GM12878 (cell line): ENCODE measurements at regions not wholly inside any gene's neighbourhood (a gene's known extent, or its start where the extent isn't known, plus 50 kb on each side); places are given as distances from the start of the nearest gene placed in this dataset.

ENCODE experiments used
- ATAC-seq: fragments of 200-7000 bp; cut with Tn5 transposase; 3 replicates; pipeline ENCODE4 v1.9.1; 2020; ENCODE audit warnings: mild to moderate bottlenecking, moderate library complexity
- BruUV-seq: library from RNA; stranded (reverse); fragments of 400-500 nt; replicated peaks from 2 replicates; lab custom pipeline; 2021; lab: Mats Ljungman, UMichigan
- CTCF ChIA-PET: fragments of 300-600 bp; sonication (Branson Sonifier 250); formaldehyde crosslinking; extraction: SDS; loops from one replicate; lab custom pipeline; 2021; ENCODE audit warnings: inconsistent platforms; lab: Yijun Ruan, JAX
- POLR2A ChIA-PET: fragments of 350-600 bp; formaldehyde crosslinking; extraction: SDS; loops from one replicate; lab custom pipeline; 2021; ENCODE audit warnings: inconsistent platforms; lab: Charles Lee
- RAD21 ChIA-PET: fragments of 300-600 bp; sonication (Branson Sonifier 250); formaldehyde crosslinking; loops from one replicate; lab custom pipeline; 2023; ENCODE audit warnings: antibody characterized with exemption; ENCODE audit not compliant: unreplicated experiment; lab: Charles Lee
- SMC1A ChIA-PET: fragments of 300-600 bp; sonication (Branson Sonifier 250); formaldehyde crosslinking; loops from one replicate; lab custom pipeline; 2023; ENCODE audit not compliant: unreplicated experiment, uncharacterized antibody; lab: Charles Lee
- DNase-seq: peaks from one replicate; pipeline ENCODE4 v3.0.0-alpha.2; 2011; ENCODE audit warnings: low read depth, low spot score
- FAIRE-seq: peaks from 3 replicates; lab custom pipeline; 2011; peaks lifted over from hg19 to GRCh38; lab: Jason Lieb, UNC
- H2AFZ ChIP-seq: 2 replicates; pipeline ENCODE4 v1.6.0; 2011; ENCODE audit warnings: low read depth, low read length, control low read depth; ENCODE audit not compliant: control insufficient read depth
- H3K27ac ChIP-seq: 2 replicates; pipeline ENCODE4 v1.5.1; 2011; ENCODE audit warnings: control low read depth; ENCODE audit not compliant: control insufficient read depth, insufficient read depth
- H3K27me3 ChIP-seq, 2 experiments: replicated peaks in 1 of 2; 2 replicates each; pipeline versions ENCODE4 v1.6.0 to v1.6.1; 2011; ENCODE audit warnings: low read length in 1 of 2; ENCODE audit not compliant: control insufficient read depth in 2 of 2, insufficient read depth in 2 of 2
- H3K36me3 ChIP-seq, 2 experiments: 2 replicates each; pipeline ENCODE4 v1.5.1; 2011; ENCODE audit warnings: low read length in 1 of 2; ENCODE audit not compliant: control insufficient read depth in 2 of 2, insufficient read depth in 2 of 2
- H3K4me1 ChIP-seq: 2 replicates; pipeline ENCODE4 v1.6.1; 2011; ENCODE audit warnings: mild to moderate bottlenecking, low read length, moderate library complexity, mixed read lengths; ENCODE audit not compliant: control insufficient read depth, insufficient read depth
- H3K4me2 ChIP-seq: 2 replicates; pipeline ENCODE4 v1.6.0; 2011; ENCODE audit warnings: control low read depth; ENCODE audit not compliant: control insufficient read depth, insufficient read depth
- H3K4me3 ChIP-seq: fragments of 200-600 bp; sonication (generic); 2 replicates; pipeline ENCODE4 v1.5.1; 2016
- H3K79me2 ChIP-seq: 2 replicates; pipeline ENCODE4 v1.6.0; 2011; ENCODE audit warnings: low read length; ENCODE audit not compliant: control insufficient read depth, insufficient read depth
- H3K9ac ChIP-seq: 2 replicates; pipeline ENCODE4 v1.8.0; 2011; ENCODE audit warnings: low read length, control low read depth, mixed read lengths; ENCODE audit not compliant: control insufficient read depth, insufficient read depth
- H3K9me3 ChIP-seq: replicated peaks from 3 replicates; pipeline ENCODE4 v1.5.1; 2011; ENCODE audit warnings: mild to moderate bottlenecking, low read length; ENCODE audit not compliant: control insufficient read depth, insufficient read depth
- H4K20me1 ChIP-seq: 2 replicates; pipeline ENCODE4 v1.6.0; 2011; ENCODE audit not compliant: control insufficient read depth, insufficient read depth
- DPF2 ChIP-seq: fragments of 450-650 bp; IDR thresholded peaks from 2 replicates; pipeline ENCODE4 v1.6.1; 2017; ENCODE audit warnings: mild to moderate bottlenecking
- SIN3A ChIP-seq: IDR thresholded peaks from 2 replicates; pipeline ENCODE4 v1.6.1; 2012; ENCODE audit warnings: low read depth, low read length, improper control_type of control experiment
- SMARCA5 ChIP-seq: fragments of 450-650 bp; IDR thresholded peaks from 2 replicates; pipeline ENCODE4 v1.6.1; 2017; ENCODE audit warnings: mild to moderate bottlenecking
- SREBF2 ChIP-seq: IDR thresholded peaks from 2 replicates; pipeline ENCODE4 v1.6.1; 2012; ENCODE audit warnings: mild to moderate bottlenecking, low read length
- ZNF622 ChIP-seq: fragments of 450-650 bp; IDR thresholded peaks from 2 replicates; pipeline ENCODE4 v1.6.1; 2017; ENCODE audit warnings: mild to moderate bottlenecking, inconsistent platforms
- WGBS: methylation state at CpG from one replicate; pipeline ENCODE4 v1.1.6; 2016; ENCODE audit warnings: low lambda C conversion rate; ENCODE audit not compliant: insufficient replicate concordance, insufficient coverage; ENCODE audit errors: missing lambda C conversion rate; 5-methylcytosine and 5-hydroxymethylcytosine counted together
- in situ Hi-C: fragments of 300-500 bp; cut with MboI; formaldehyde crosslinking; loops from 9 replicates; pipeline ENCODE4 v1.14.3; 2018; ENCODE audit warnings: mixed read lengths
- intact Hi-C: fragments of 100-400 bp; cut with micrococcal nuclease; formaldehyde crosslinking; loops from one replicate; pipeline ENCODE4 v1.14.2; 2022; ENCODE audit not compliant: unreplicated experiment
- TF ChIP-seq, protein P1 (sequence below): fragments of 450-650 bp; IDR thresholded peaks from 2 replicates; pipeline ENCODE4 v1.6.1; 2017; ENCODE audit warnings: mild to moderate bottlenecking, moderate library complexity
- TF ChIP-seq, protein P2 (sequence below), 3 experiments: IDR thresholded peaks in 2 of 3; conservative IDR thresholded peaks in 1 of 3; 2 replicates each; pipeline ENCODE4 v1.5.1; 2011; ENCODE audit warnings: low read depth in 3 of 3, low read length in 3 of 3, mild to moderate bottlenecking in 3 of 3, control low read depth in 2 of 3, moderate library complexity in 2 of 3, inconsistent platforms in 1 of 3, mixed read lengths in 1 of 3; ENCODE audit not compliant: control insufficient read depth in 2 of 3, insufficient read depth in 1 of 3; ENCODE audit errors: extremely low read depth in 1 of 3

DNA sequence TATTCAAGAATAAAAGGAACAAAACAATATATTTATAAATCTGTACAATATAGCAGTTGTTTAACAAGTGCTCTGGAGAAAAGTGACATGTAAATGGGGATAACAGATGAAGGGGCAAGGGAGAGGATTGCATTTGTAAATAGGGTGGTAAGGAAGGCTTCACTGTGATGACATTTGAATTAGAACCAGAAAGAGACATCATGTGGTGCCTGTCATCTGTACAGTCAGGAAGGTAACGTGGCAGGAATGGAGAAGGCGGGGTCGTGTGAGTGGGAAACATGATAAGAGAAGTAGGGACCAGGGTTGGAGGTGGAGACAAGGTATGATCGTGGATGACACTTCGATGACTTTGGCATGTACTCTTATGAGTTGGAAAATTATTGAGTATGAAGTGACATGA, 1393.6 kb upstream of the NXPH2 start (continued):
- TF ChIP-seq, protein P1, sequence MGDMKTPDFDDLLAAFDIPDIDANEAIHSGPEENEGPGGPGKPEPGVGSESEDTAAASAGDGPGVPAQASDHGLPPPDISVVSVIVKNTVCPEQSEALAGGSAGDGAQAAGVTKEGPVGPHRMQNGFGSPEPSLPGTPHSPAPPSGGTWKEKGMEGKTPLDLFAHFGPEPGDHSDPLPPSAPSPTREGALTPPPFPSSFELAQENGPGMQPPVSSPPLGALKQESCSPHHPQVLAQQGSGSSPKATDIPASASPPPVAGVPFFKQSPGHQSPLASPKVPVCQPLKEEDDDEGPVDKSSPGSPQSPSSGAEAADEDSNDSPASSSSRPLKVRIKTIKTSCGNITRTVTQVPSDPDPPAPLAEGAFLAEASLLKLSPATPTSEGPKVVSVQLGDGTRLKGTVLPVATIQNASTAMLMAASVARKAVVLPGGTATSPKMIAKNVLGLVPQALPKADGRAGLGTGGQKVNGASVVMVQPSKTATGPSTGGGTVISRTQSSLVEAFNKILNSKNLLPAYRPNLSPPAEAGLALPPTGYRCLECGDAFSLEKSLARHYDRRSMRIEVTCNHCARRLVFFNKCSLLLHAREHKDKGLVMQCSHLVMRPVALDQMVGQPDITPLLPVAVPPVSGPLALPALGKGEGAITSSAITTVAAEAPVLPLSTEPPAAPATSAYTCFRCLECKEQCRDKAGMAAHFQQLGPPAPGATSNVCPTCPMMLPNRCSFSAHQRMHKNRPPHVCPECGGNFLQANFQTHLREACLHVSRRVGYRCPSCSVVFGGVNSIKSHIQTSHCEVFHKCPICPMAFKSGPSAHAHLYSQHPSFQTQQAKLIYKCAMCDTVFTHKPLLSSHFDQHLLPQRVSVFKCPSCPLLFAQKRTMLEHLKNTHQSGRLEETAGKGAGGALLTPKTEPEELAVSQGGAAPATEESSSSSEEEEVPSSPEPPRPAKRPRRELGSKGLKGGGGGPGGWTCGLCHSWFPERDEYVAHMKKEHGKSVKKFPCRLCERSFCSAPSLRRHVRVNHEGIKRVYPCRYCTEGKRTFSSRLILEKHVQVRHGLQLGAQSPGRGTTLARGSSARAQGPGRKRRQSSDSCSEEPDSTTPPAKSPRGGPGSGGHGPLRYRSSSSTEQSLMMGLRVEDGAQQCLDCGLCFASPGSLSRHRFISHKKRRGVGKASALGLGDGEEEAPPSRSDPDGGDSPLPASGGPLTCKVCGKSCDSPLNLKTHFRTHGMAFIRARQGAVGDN: no peak

DNA sequence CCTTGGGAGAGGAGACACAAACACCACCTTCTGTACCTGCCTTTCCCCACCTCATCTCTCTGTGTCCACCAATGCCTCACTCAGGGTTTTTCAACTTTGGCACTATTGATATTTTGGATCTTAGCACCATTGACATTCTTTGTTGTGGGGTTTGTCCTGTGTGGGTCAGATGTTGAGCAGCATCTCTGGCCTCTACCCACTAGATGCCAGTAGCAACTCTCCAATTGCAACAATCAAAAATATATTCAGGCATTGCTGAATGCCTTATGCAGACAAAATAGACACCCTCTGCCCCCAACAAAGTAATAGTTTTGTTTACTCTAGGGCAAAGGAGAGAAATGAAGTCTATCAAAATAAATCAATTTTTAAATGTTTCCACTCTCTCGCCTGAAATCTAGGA, 1384.3 kb upstream of the NXPH2 start:
- RAD21 ChIA-PET: no interaction called here

DNA sequence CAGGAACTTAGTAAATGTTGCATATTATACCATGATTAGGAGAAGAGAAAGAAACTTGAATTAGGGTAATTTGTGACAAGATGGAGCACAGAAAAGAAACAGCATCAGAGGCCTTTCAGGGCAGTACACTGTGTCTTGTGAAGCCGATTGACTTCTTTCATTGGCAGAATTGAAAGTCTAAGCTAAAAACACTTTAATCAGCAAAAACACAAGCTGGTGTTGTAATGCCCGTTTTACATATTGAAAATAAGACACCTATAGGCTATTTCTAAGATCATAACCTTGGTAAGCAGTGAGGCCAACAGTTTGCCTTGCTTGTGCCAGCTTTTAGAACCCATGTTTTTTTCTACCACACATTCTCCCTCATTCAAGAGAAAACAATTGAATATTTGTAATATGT, 1378.1 kb upstream of the NXPH2 start:
- Histone ChIP-seq H3K27me3 (no peaks in the 10 kb centered on the region), H3K79me2 (no peaks in the 10 kb centered on the region), H3K4me3 (no peak overlapping the region), H3K27ac (no peak overlapping the region), H3K4me2 (no peak overlapping the region), H3K4me1 (no peaks in the 10 kb centered on the region), H4K20me1 (no peaks in the 10 kb centered on the region), H2AFZ (no peak overlapping the region), H3K9me3 (no peaks in the 10 kb centered on the region), H3K36me3 (no peaks in the 10 kb centered on the region), H3K9ac (no peak overlapping the region)
- FAIRE-seq: no peak
- TF ChIP-seq SREBF2: no peak
- TF ChIP-seq, protein P2, sequence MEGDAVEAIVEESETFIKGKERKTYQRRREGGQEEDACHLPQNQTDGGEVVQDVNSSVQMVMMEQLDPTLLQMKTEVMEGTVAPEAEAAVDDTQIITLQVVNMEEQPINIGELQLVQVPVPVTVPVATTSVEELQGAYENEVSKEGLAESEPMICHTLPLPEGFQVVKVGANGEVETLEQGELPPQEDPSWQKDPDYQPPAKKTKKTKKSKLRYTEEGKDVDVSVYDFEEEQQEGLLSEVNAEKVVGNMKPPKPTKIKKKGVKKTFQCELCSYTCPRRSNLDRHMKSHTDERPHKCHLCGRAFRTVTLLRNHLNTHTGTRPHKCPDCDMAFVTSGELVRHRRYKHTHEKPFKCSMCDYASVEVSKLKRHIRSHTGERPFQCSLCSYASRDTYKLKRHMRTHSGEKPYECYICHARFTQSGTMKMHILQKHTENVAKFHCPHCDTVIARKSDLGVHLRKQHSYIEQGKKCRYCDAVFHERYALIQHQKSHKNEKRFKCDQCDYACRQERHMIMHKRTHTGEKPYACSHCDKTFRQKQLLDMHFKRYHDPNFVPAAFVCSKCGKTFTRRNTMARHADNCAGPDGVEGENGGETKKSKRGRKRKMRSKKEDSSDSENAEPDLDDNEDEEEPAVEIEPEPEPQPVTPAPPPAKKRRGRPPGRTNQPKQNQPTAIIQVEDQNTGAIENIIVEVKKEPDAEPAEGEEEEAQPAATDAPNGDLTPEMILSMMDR (IDR thresholded peaks at IDR 0.05 in 2 of 3, conservative IDR thresholded peaks at IDR 0.05 in 1 of 3; ENCODE audit: control insufficient read depth in 2 of 3, extremely low read depth in 1 of 3, insufficient read depth in 1 of 3, low read depth in 3 of 3, low read length in 3 of 3): no peak
- no peak for TF ChIP-seq ZNF622
- no peak for TF ChIP-seq SIN3A
- no peak for TF ChIP-seq SMARCA5
- intact Hi-C loops (no loop called here), in situ Hi-C loops (no loop called here)
- WGBS: 8% methylated on average over 2 of the region's 2 CpGs
- CTCF ChIA-PET: no interaction called here
- no peak for DNase-seq
- POLR2A ChIA-PET: no interaction called here
- SMC1A ChIA-PET: no interaction called here
- no TSS peak for BruUV-seq
- RAD21 ChIA-PET: no interaction called here
- no peak for ATAC-seq

More for the DNA sequence above, 1384.3 kb upstream of the NXPH2 start:
- no peaks in the 10 kb centered on the region for H4K20me1 ChIP-seq
- ChIA-PET SMC1A (no interaction called here), CTCF (no interaction called here)
- no peak for DNase-seq
- no TSS peak for BruUV-seq
- no peaks in the 10 kb centered on the region for H3K4me1 ChIP-seq
- no peak overlapping the region for H2AFZ ChIP-seq
- no peaks in the 10 kb centered on the region for H3K79me2 ChIP-seq
- WGBS: 0% methylated on average over 1 of the region's 1 CpG
- no peak overlapping the region for H3K9ac ChIP-seq
- in situ Hi-C loops: no loop called here
- no peaks in the 10 kb centered on the region for H3K27me3 ChIP-seq
- no peak overlapping the region for H3K4me2 ChIP-seq
- H3K9me3 ChIP-seq: no peaks in the 10 kb centered on the region
- TF ChIP-seq DPF2: no peak
- TF ChIP-seq, all 136 proteins: peak for 0
- Histone ChIP-seq H3K36me3 (no peaks in the 10 kb centered on the region), H3K4me3 (no peak overlapping the region), H3K27ac (no peak overlapping the region)
- ATAC-seq: no peak
- intact Hi-C loops: no loop called here
- POLR2A ChIA-PET: no interaction called here
- FAIRE-seq: no peak
